ENCODE measurements at regions not wholly inside any gene's neighbourhood (a gene's known extent, or its start where the extent isn't known, plus 50 kb on each side); places are given as distances from the start of the nearest gene placed in this dataset.

DNA sequence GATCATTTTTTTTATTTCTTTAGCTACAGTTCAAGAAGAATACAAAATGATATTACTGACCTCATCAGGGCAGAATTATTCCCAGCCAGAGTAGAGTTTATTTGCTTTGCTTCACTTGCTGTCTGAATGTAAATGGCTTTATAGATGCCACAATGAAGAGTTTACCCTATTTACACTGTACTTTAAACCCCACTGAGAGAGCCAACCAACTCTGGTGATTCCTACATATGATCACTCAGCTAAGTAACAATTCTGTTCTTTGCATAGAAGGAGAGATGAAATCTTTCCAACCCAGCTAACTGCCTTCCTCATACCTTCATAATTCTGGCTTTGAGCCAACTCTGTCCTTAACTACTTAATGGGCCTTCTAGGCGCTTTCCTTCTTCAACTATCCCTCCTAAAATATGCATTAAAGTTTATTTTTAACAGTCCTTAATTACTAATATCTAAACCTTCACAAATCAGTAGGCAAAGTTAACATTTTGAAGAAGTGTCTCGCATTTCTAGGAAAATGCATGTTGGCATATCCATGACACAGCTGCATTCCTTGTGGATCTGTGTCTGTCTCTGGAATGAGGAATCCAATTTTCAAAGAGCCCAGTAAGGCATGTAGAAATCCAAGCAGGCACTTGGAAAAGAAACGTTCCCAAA lies 284.8 kb upstream of the GRAMD2B start:
- TF ChIP-seq CTCF (IDR thresholded peaks at IDR 0.05): no peak
- no peak for TF ChIP-seq POLR2A (IDR thresholded peaks at IDR 0.05)

All from tibial nerve (tissue), 3 donors.